Thoracic aorta (tissue), 2 donors: ENCODE measurements at regions not wholly inside any gene's neighbourhood (a gene's known extent, or its start where the extent isn't known, plus 50 kb on each side); places are given as distances from the start of the nearest gene placed in this dataset.

Experiments used
- ATAC-seq: fragments of 150-250 bp; one replicate; pipeline ENCODE4 v1.8.0; 2017; ENCODE audit warnings: low read depth; ENCODE audit not compliant: insufficient number of reproducible peaks, low FRiP score
- DNase-seq: peaks from one replicate; pipeline ENCODE4 v3.0.0-alpha.2; 2020; ENCODE audit warnings: low spot score
- H3K27ac ChIP-seq, 2 donors: fragments of 200-600 bp; sonication (generic); 1 replicate in 1 of 2; 2 replicates in 1 of 2; pipeline ENCODE4 v1.5.1; 2016; ENCODE audit warnings: mild to moderate bottlenecking in 2 of 2, moderate library complexity in 2 of 2
- H3K27me3 ChIP-seq: fragments of 200-600 bp; sonication (generic); replicated peaks from 2 replicates; pipeline ENCODE4 v1.6.0; 2016; ENCODE audit warnings: mild to moderate bottlenecking; ENCODE audit not compliant: insufficient read depth
- H3K36me3 ChIP-seq: fragments of 200-600 bp; sonication (generic); one replicate; pipeline ENCODE4 v1.5.1; 2016
- H3K4me1 ChIP-seq, 2 donors: fragments of 200-600 bp; sonication (generic); 1 replicate in 1 of 2; 2 replicates in 1 of 2; pipeline versions ENCODE4 v1.5.1 to v1.6.0; 2016; ENCODE audit warnings: low read depth in 2 of 2, mild to moderate bottlenecking in 1 of 2; ENCODE audit not compliant: control insufficient read depth in 1 of 2
- H3K4me3 ChIP-seq: fragments of 200-600 bp; sonication (generic); 2 replicates; pipeline ENCODE4 v1.5.1; 2016; ENCODE audit warnings: mild to moderate bottlenecking
- H3K9me3 ChIP-seq: fragments of 200-600 bp; sonication (generic); 2 replicates; pipeline ENCODE4 v1.5.1; 2016
- TF ChIP-seq, protein P1 (sequence below): fragments of 200-600 bp; sonication (generic); IDR thresholded peaks from one replicate; pipeline ENCODE4 v1.5.1; 2019; ENCODE audit warnings: antibody characterized with exemption

GRCh38 chr14:51574009-51574408, 77.7 kb upstream of the FRMD6 start:
- H3K36me3 ChIP-seq = no peaks in the 10 kb centered on the region
- TF ChIP-seq, protein P1, sequence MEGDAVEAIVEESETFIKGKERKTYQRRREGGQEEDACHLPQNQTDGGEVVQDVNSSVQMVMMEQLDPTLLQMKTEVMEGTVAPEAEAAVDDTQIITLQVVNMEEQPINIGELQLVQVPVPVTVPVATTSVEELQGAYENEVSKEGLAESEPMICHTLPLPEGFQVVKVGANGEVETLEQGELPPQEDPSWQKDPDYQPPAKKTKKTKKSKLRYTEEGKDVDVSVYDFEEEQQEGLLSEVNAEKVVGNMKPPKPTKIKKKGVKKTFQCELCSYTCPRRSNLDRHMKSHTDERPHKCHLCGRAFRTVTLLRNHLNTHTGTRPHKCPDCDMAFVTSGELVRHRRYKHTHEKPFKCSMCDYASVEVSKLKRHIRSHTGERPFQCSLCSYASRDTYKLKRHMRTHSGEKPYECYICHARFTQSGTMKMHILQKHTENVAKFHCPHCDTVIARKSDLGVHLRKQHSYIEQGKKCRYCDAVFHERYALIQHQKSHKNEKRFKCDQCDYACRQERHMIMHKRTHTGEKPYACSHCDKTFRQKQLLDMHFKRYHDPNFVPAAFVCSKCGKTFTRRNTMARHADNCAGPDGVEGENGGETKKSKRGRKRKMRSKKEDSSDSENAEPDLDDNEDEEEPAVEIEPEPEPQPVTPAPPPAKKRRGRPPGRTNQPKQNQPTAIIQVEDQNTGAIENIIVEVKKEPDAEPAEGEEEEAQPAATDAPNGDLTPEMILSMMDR = no peak
- no peaks in the 10 kb centered on the region for H3K27me3 ChIP-seq
- DNase-seq = no peak
- H3K4me3 ChIP-seq = no peak overlapping the region
- ATAC-seq = no peak
- H3K4me1 ChIP-seq = no peaks in the 10 kb centered on the region
- no peaks in the 10 kb centered on the region for H3K9me3 ChIP-seq
- H3K27ac ChIP-seq = no peak overlapping the region

- H3K4me1 ChIP-seq = no peaks in the 10 kb centered on the region
- H3K4me3 ChIP-seq = no peak overlapping the region
- no peaks in the 10 kb centered on the region for H3K27me3 ChIP-seq
- TF ChIP-seq, protein P1 = no peak
- H3K9me3 ChIP-seq = no peaks in the 10 kb centered on the region
- ATAC-seq = no peak
- no peaks in the 10 kb centered on the region for H3K36me3 ChIP-seq
- no peak for DNase-seq
- no peak overlapping the region for H3K27ac ChIP-seq
Observed at GRCh38 chr14:51575349-51576116, 76.2 kb upstream of the FRMD6 start.

DNA sequence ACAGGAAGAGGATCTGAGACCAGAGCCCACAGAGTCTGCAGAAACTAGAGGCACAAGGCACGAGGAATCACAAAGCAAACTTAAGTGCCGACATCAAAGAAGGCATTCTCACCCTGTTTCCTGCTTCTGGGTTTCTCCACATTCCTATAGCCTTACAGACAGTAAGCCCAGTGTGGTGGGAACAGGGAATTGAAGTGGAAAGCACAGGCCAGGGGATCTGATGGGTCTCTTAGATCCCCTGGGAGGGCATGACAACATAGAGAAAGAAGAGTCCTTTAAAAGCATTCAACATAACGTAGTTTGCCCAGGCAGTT, 75.6 kb upstream of the FRMD6 start:
- Histone ChIP-seq H3K27me3 (no peaks in the 10 kb centered on the region), H3K36me3 (no peaks in the 10 kb centered on the region), H3K4me3 (no peak overlapping the region), H3K4me1 (peaks cover 0 to under 1% of the 10 kb centered on the region in 2 donors), H3K27ac (no peak overlapping the region), H3K9me3 (no peaks in the 10 kb centered on the region)
- TF ChIP-seq, protein P1 = no peak
- DNase-seq = no peak
- ATAC-seq = no peak

GRCh38 chr14:51576879-51577278, 74.8 kb upstream of the FRMD6 start:
- DNase-seq (no peak), ATAC-seq (no peak)
- Histone ChIP-seq H3K9me3 (no peaks in the 10 kb centered on the region), H3K27ac (no peak overlapping the region), H3K4me1 (peaks cover 0 to 6% of the 10 kb centered on the region in 2 donors), H3K27me3 (no peaks in the 10 kb centered on the region), H3K4me3 (no peak overlapping the region), H3K36me3 (no peaks in the 10 kb centered on the region)
- TF ChIP-seq, protein P1 = no peak

DNA sequence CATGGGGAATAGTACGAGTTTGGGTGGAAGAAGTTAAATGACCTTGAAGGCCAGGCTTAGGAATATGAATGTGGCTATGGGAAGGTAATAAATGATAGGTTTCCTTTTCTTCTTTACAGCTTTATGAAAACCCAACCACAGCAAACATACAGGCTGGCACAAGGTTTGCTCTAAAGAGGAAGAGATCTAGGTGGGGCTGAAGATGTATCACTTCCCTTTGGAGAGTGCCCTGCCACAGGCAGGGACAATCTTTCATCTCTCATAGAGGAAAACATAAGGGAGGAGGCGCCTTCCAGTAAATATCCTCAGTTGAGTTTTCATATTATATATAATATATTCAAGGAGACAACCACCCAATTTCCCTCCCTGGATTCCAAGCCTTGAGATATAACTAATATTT, 72.9 kb upstream of the FRMD6 start:
- peaks cover 0 to 6% of the 10 kb centered on the region in 2 donors for H3K4me1 ChIP-seq
- no peak for DNase-seq
- no peaks in the 10 kb centered on the region for H3K27me3 ChIP-seq
- no peak for ATAC-seq
- no peak overlapping the region for H3K27ac ChIP-seq
- H3K4me3 ChIP-seq = no peak overlapping the region
- H3K9me3 ChIP-seq = no peaks in the 10 kb centered on the region
- TF ChIP-seq, protein P1 = no peak
- H3K36me3 ChIP-seq = no peaks in the 10 kb centered on the region
